ENCODE measurements at regions not wholly inside any gene's neighbourhood (a gene's known extent, or its start where the extent isn't known, plus 50 kb on each side); places are given as distances from the start of the nearest gene placed in this dataset.

GRCh38 chr6:140046016-140046632, 671.7 kb upstream of the CITED2 start:
- TF ChIP-seq POLR2A (IDR thresholded peaks at IDR 0.05) (no peak), CTCF (IDR thresholded peaks at IDR 0.05) (no peak), POLR2AphosphoS5 (IDR thresholded peaks at IDR 0.05) (no peak)
- H3K27me3 ChIP-seq (replicated peaks; ENCODE audit: insufficient read depth), result no peaks in the 10 kb centered on the region
- intact Hi-C loops (cut with DNase I), result no loop called here

DNA sequence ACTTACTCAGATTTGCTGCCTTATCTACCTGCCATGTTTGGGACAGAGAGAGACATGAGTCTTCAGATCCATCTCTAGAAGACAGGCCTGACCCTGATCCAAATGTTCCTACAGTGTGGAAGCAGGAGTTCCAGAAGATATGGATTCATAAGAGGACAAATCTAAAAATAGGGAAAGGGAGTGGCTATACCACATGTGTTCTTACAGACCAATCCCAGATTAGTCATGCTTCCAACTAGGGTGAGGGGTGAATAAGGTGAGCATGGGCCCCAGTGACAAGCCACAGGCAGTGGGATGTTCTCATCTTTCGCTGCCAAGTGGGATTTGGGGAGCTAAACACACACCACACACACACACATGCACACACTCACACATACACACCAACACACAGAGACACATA, 670.7 kb upstream of the CITED2 start:
- no peaks in the 10 kb centered on the region for H3K9me3 ChIP-seq
- no peak overlapping the region for H3K27ac ChIP-seq
- intact Hi-C loops (cut with DNase I), result no loop called here
- no peak overlapping the region for H3K4me3 ChIP-seq
- 100% methylated on average over 1 of the region's 1 CpG for WGBS
- no peak for DNase-seq (ENCODE audit: low spot score)
- no peaks in the 10 kb centered on the region for H3K27me3 ChIP-seq (replicated peaks; ENCODE audit: insufficient read depth)
- TF ChIP-seq POLR2A (IDR thresholded peaks at IDR 0.05) (no peak), CTCF (IDR thresholded peaks at IDR 0.05) (no peak), POLR2AphosphoS5 (IDR thresholded peaks at IDR 0.05) (no peak)
- no peaks in the 10 kb centered on the region for H3K4me1 ChIP-seq (replicated peaks)
- H3K36me3 ChIP-seq, result no peaks in the 10 kb centered on the region

More at GRCh38 chr6:140046016-140046632, 671.7 kb upstream of the CITED2 start:
- Histone ChIP-seq H3K4me1 (replicated peaks) (no peaks in the 10 kb centered on the region), H3K27ac (no peak overlapping the region), H3K9me3 (no peaks in the 10 kb centered on the region), H3K36me3 (no peaks in the 10 kb centered on the region), H3K4me3 (no peak overlapping the region)
- DNase-seq (ENCODE audit: low spot score), result no peak
- 89% methylated on average over 3 of the region's 3 CpGs for WGBS

DNA sequence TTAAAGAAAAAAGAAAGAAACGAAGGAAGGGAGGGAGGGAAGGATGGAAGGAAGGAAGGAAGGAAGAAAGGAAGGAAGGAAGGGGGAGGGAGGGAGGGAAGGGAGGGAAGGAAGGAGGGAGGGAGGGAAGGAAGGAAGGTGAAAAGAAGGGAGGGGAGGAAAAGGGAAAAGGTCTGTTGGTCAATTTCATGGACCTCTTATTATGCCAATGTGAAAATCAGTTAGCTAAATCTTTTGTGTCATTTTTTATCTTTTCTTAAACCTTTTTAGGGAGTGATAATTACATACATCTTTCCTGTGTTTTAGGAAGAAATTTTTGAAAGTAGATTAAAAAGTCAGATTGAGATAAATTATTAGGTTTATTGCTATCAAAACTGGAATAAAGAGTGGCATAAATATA, 670.2 kb upstream of the CITED2 start:
- no peak overlapping the region for H3K27ac ChIP-seq
- intact Hi-C loops (cut with DNase I), result no loop called here
- 94% methylated on average over 1 of the region's 1 CpG for WGBS

DNA sequence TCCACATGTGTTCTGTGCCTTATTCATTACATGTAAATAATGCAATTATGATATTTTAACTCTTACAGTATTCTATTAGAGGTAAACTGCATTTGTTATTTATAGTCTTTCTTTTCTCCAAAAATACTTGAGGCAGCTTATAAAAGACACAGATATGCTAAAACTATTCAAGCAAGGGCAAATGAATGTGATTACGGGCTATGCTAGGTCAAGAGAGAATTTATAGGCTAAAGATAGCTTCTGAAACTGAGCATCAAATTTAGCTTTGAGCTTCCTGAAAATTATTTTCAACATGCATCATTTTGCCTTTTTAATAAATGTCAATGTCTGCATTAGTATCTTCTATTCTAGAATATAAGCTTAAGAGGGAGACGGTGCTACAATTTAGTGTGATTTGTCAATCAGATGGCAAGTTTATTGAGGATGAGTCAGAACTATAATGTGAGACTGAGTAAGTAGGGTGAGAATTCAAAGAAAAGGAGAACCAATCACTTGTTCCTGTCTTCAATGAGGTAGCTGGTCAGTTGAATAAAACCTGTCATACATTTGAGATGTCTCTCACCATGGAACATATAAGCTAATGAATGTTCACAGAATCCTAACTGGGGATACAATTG, 669.4 kb upstream of the CITED2 start:
- Histone ChIP-seq H3K27me3 (replicated peaks; ENCODE audit: insufficient read depth) (no peaks in the 10 kb centered on the region), H3K9me3 (no peaks in the 10 kb centered on the region), H3K27ac (no peak overlapping the region), H3K36me3 (no peaks in the 10 kb centered on the region), H3K4me3 (no peak overlapping the region), H3K4me1 (replicated peaks) (no peaks in the 10 kb centered on the region)
- WGBS, result 79% methylated on average over 2 of the region's 2 CpGs
- no peak for TF ChIP-seq POLR2AphosphoS5 (IDR thresholded peaks at IDR 0.05)
- no peak for TF ChIP-seq CTCF (IDR thresholded peaks at IDR 0.05)
- TF ChIP-seq POLR2A (IDR thresholded peaks at IDR 0.05), result no peak
- DNase-seq (ENCODE audit: low spot score), result no peak
- intact Hi-C loops (cut with DNase I), result no loop called here

More for the DNA sequence above, 670.2 kb upstream of the CITED2 start:
- TF ChIP-seq CTCF (IDR thresholded peaks at IDR 0.05), result no peak
- no peak for TF ChIP-seq POLR2AphosphoS5 (IDR thresholded peaks at IDR 0.05)
- no peak for TF ChIP-seq POLR2A (IDR thresholded peaks at IDR 0.05)
- Histone ChIP-seq H3K4me3 (no peak overlapping the region), H3K27me3 (replicated peaks; ENCODE audit: insufficient read depth) (no peaks in the 10 kb centered on the region), H3K36me3 (no peaks in the 10 kb centered on the region), H3K9me3 (no peaks in the 10 kb centered on the region), H3K4me1 (replicated peaks) (no peaks in the 10 kb centered on the region)
- no peak for DNase-seq (ENCODE audit: low spot score)

- 27% methylated on average over 1 of the region's 1 CpG for WGBS
These were observed 668.9 kb upstream of the CITED2 start for GRCh38 chr6:140043357-140043756.

More at GRCh38 chr6:140043357-140043756, 668.9 kb upstream of the CITED2 start:
- no peak for DNase-seq (ENCODE audit: low spot score)
- Histone ChIP-seq H3K4me1 (replicated peaks) (no peaks in the 10 kb centered on the region), H3K27ac (no peak overlapping the region), H3K27me3 (replicated peaks; ENCODE audit: insufficient read depth) (no peaks in the 10 kb centered on the region), H3K4me3 (no peak overlapping the region), H3K36me3 (no peaks in the 10 kb centered on the region), H3K9me3 (no peaks in the 10 kb centered on the region)
- TF ChIP-seq POLR2AphosphoS5 (IDR thresholded peaks at IDR 0.05), result no peak
- TF ChIP-seq CTCF (IDR thresholded peaks at IDR 0.05), result no peak
- no peak for TF ChIP-seq POLR2A (IDR thresholded peaks at IDR 0.05)
- intact Hi-C loops (cut with DNase I), result no loop called here
